ENCODE measurements at regions not wholly inside any gene's neighbourhood (a gene's known extent, or its start where the extent isn't known, plus 50 kb on each side); places are given as distances from the start of the nearest gene placed in this dataset.

DNA sequence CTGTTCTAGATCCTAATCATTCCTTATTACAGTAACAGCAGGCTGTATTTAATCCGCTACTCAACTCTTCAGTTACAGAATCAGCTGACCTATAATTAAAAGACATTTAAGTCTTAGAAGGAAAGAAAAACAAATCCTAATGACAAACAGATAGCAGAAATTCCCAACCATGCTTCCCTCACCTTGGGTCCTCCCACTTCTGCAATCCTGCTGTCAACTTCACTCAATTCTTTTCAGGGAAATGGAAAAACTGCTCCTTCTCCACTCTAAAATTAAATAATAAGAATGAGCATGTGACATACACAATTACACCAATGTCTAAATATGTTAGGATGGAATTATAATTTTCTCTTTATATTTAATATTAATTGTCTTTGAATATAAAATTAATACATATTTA lies 182.6 kb upstream of the LYPLAL1 start:
- H3K36me3 ChIP-seq = no peaks in the 10 kb centered on the region
- no peak overlapping the region for H3K27ac ChIP-seq
- TF ChIP-seq, protein P1, sequence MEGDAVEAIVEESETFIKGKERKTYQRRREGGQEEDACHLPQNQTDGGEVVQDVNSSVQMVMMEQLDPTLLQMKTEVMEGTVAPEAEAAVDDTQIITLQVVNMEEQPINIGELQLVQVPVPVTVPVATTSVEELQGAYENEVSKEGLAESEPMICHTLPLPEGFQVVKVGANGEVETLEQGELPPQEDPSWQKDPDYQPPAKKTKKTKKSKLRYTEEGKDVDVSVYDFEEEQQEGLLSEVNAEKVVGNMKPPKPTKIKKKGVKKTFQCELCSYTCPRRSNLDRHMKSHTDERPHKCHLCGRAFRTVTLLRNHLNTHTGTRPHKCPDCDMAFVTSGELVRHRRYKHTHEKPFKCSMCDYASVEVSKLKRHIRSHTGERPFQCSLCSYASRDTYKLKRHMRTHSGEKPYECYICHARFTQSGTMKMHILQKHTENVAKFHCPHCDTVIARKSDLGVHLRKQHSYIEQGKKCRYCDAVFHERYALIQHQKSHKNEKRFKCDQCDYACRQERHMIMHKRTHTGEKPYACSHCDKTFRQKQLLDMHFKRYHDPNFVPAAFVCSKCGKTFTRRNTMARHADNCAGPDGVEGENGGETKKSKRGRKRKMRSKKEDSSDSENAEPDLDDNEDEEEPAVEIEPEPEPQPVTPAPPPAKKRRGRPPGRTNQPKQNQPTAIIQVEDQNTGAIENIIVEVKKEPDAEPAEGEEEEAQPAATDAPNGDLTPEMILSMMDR (IDR thresholded peaks at IDR 0.05; ENCODE audit: low read depth, low read length) = no peak
- H3K9me3 ChIP-seq (ENCODE audit: severe bottlenecking) = no peaks in the 10 kb centered on the region
- H3K27me3 ChIP-seq (ENCODE audit: insufficient read depth, low read depth, severe bottlenecking) = no peaks in the 10 kb centered on the region
- peak; percentile 43 for DNase-seq
- H3K4me3 ChIP-seq (ENCODE audit: low read depth, low read length) = no peak overlapping the region

DNA sequence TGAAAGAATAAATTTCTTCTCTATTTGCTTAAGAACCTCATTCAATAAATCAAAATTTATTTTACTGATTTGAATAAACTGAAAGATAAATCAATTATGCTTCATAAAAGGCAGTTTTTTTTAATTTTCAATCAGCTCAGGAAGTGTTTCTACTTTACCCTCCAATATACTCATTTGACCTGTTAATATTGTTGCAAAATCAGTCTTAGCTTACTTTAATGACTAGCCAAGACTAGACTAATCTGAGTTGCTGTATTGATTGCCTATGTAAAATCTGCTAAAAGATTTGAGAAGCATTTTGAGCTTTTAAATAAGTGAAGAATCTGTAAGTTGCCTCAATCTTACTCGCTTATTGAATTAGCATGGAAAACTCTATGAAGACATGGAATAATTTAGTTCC lies 179.1 kb upstream of the LYPLAL1 start:
- H3K4me3 ChIP-seq (ENCODE audit: low read depth, low read length) = no peak overlapping the region
- no peaks in the 10 kb centered on the region for H3K9me3 ChIP-seq (ENCODE audit: severe bottlenecking)
- H3K36me3 ChIP-seq = no peaks in the 10 kb centered on the region
- no peak overlapping the region for H3K27ac ChIP-seq
- TF ChIP-seq, protein P1 (IDR thresholded peaks at IDR 0.05; ENCODE audit: low read depth, low read length) = no peak
- DNase-seq = no peak
- H3K27me3 ChIP-seq (ENCODE audit: insufficient read depth, low read depth, severe bottlenecking) = no peaks in the 10 kb centered on the region

DNA sequence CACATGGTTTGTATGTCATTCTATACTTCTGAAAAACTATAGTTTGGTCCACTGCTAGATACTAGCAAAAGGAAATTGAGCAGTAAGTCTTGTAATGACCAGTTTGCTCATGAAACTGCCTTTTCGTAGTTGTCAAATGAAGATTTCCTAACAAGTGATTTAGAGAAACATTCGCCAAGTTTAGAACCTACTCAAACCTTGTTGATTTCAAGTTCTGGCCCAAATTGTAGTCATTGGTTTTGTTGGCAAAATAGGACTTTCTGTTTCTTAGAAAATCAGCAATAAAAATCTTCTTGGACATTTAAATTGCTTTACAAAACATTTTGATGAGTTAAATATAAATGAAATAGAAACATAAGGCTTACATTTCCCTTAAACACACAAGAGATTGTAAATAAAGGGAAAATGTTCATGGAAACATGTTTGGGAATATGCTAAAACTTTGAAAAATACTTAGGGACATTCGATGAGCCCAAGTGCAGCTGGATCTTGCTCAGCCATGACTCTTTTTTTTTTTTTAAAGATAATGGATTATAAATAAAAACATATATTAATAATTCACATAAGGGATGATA lies 178.5 kb upstream of the LYPLAL1 start:
- no peak overlapping the region for H3K27ac ChIP-seq
- no peaks in the 10 kb centered on the region for H3K27me3 ChIP-seq (ENCODE audit: insufficient read depth, low read depth, severe bottlenecking)
- no peaks in the 10 kb centered on the region for H3K36me3 ChIP-seq
- TF ChIP-seq, protein P1 (IDR thresholded peaks at IDR 0.05; ENCODE audit: low read depth, low read length) = no peak
- H3K9me3 ChIP-seq (ENCODE audit: severe bottlenecking) = no peaks in the 10 kb centered on the region
- no peak for DNase-seq
- H3K4me3 ChIP-seq (ENCODE audit: low read depth, low read length) = no peak overlapping the region

DNA sequence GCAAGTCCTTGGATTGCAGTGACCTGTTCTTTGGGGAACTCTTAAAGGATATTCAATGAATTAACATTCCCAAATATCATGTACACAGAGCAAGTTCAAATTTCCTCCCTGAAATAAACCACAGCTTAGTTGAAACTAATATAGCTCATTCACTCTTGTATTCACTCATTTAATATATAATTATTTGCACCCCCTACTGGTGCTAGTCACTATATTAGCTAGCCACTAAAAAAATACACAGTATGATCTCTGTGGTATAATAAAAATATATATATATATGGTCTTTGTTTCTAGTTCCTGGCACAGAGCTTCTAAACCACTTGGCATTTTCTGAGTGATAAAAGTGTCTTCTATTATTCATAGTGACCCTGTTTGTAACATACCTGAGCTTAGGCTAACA lies 177.3 kb upstream of the LYPLAL1 start:
- Histone ChIP-seq H3K27ac (no peak overlapping the region), H3K4me3 (ENCODE audit: low read depth, low read length) (no peak overlapping the region), H3K36me3 (no peaks in the 10 kb centered on the region), H3K9me3 (ENCODE audit: severe bottlenecking) (no peaks in the 10 kb centered on the region), H3K27me3 (ENCODE audit: insufficient read depth, low read depth, severe bottlenecking) (no peaks in the 10 kb centered on the region)
- TF ChIP-seq, protein P1 (IDR thresholded peaks at IDR 0.05; ENCODE audit: low read depth, low read length) = no peak
- no peak for DNase-seq

DNA sequence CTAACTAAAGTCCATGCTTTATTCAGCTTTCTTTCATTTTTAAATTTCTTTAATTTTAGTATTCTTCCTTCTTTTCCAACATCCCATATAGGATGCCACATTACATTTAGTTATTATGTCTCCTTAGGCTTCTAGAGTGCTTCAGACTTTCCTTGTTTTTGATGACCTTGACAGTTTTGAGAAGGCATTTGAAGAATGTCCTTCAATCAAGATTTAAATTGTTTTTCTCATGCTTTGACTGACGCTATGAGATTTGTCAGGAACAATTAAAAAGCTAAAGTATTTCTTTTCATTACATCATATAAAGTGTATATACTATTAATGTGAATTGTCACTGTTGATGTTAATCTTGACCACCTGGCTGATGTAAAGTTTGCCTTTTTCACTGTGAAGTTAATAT lies 173.7 kb upstream of the LYPLAL1 start:
- H3K27me3 ChIP-seq (ENCODE audit: insufficient read depth, low read depth, severe bottlenecking) = no peaks in the 10 kb centered on the region
- no peak for DNase-seq
- H3K27ac ChIP-seq = no peak overlapping the region
- H3K4me3 ChIP-seq (ENCODE audit: low read depth, low read length) = no peak overlapping the region
- no peaks in the 10 kb centered on the region for H3K36me3 ChIP-seq
- H3K9me3 ChIP-seq (ENCODE audit: severe bottlenecking) = peaks cover under 1% of the 10 kb centered on the region
- TF ChIP-seq, protein P1 (IDR thresholded peaks at IDR 0.05; ENCODE audit: low read depth, low read length) = no peak

DNA sequence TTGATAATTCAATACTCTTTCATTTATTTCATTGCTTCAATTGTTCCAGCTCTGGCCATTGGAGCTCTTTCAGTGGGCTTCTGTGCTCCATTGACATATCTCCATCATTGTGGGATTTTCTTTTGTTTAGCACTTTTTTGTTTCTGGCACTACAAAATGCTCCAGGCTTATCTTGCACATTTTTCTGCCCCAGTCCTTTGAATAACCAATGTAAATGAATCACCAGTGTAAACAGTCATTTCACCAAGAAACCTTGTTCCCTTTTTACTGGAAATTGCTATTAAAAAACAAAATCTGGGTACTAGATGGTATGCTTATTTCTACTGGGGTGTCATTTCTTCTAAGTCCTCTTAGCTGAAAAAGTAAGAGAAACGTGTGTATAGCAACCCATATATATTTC lies 173.0 kb upstream of the LYPLAL1 start:
- DNase-seq = no peak
- H3K27ac ChIP-seq = no peak overlapping the region
- TF ChIP-seq, protein P1 (IDR thresholded peaks at IDR 0.05; ENCODE audit: low read depth, low read length) = no peak
- H3K4me3 ChIP-seq (ENCODE audit: low read depth, low read length) = no peak overlapping the region
- no peaks in the 10 kb centered on the region for H3K27me3 ChIP-seq (ENCODE audit: insufficient read depth, low read depth, severe bottlenecking)
- peaks cover 3% of the 10 kb centered on the region for H3K9me3 ChIP-seq (ENCODE audit: severe bottlenecking)
- H3K36me3 ChIP-seq = no peaks in the 10 kb centered on the region
